CD4-positive, alpha-beta T cell (primary cell): ENCODE measurements at regions not wholly inside any gene's neighbourhood (a gene's known extent, or its start where the extent isn't known, plus 50 kb on each side); places are given as distances from the start of the nearest gene placed in this dataset.

Source experiments
- ATAC-seq: fragments of 200-7000 bp; cut with Tn5 transposase; one replicate; pipeline ENCODE4 v1.10.0; 2022; ENCODE audit warnings: mild to moderate bottlenecking; ENCODE audit not compliant: poor library complexity
- CTCF ChIA-PET: fragments of 350-600 bp; sonication (Branson Sonifier 250); formaldehyde crosslinking; loops from one replicate; lab custom pipeline; 2021; ENCODE audit warnings: antibody characterized with exemption, inconsistent platforms; lab: Charles Lee
- POLR2A ChIA-PET: fragments of 350-600 bp; sonication (Branson Sonifier 250); formaldehyde crosslinking; loops from one replicate; lab custom pipeline; 2021; ENCODE audit warnings: antibody characterized with exemption, inconsistent platforms; lab: Charles Lee
- DNase-seq, 14 experiments: peaks; one replicate each; pipeline ENCODE4 v3.0.0-alpha.2; 2013 to 2020; ENCODE audit warnings: mixed read lengths in 2 of 14
- H3K27ac ChIP-seq, 2 donors: one replicate each; pipeline versions ENCODE4 v1.5.1 to v1.7.0; 2013; ENCODE audit warnings: low read length in 2 of 2, low read depth in 1 of 2, mild to moderate bottlenecking in 1 of 2
- H3K27me3 ChIP-seq, 2 experiments: 1 replicate in 1 of 2; 2 replicates in 1 of 2; pipeline versions ENCODE4 v1.6.1 to v1.7.0; 2013; ENCODE audit warnings: low read length in 2 of 2, control low read depth in 1 of 2, mild to moderate bottlenecking in 1 of 2, moderate library complexity in 1 of 2; ENCODE audit not compliant: insufficient read depth in 2 of 2, control insufficient read depth in 1 of 2
- H3K36me3 ChIP-seq: one replicate; pipeline ENCODE4 v1.6.1; 2013; ENCODE audit warnings: low read length, control low read depth; ENCODE audit not compliant: insufficient read depth
- H3K4me1 ChIP-seq: one replicate; pipeline ENCODE4 v1.6.1; 2013; ENCODE audit warnings: low read length, control low read depth; ENCODE audit not compliant: insufficient read depth
- H3K4me3 ChIP-seq: one replicate; pipeline ENCODE4 v1.5.1; 2013; ENCODE audit warnings: mild to moderate bottlenecking, low read length, moderate library complexity
- H3K9me3 ChIP-seq, 2 experiments: 1 replicate in 1 of 2; 2 replicates in 1 of 2; pipeline versions ENCODE4 v1.6.1 to v1.7.0; 2013; ENCODE audit warnings: low read length in 2 of 2, mild to moderate bottlenecking in 2 of 2, control low read depth in 1 of 2, moderate library complexity in 1 of 2; ENCODE audit not compliant: control insufficient read depth in 1 of 2, insufficient read depth in 1 of 2
- H3K27ac Mint-ChIP-seq: one replicate; pipeline ENCODE4 v1.8.0; 2020; ENCODE audit warnings: mixed read lengths
- H3K27me3 Mint-ChIP-seq: one replicate; pipeline ENCODE4 v1.8.0; 2021; ENCODE audit warnings: mixed read lengths
- H3K36me3 Mint-ChIP-seq: one replicate; pipeline ENCODE4 v1.8.0; 2021; ENCODE audit warnings: low read depth, mixed read lengths
- H3K4me1 Mint-ChIP-seq: one replicate; pipeline ENCODE4 v1.8.0; 2021; ENCODE audit warnings: low read depth, mixed read lengths
- H3K4me3 Mint-ChIP-seq: one replicate; pipeline ENCODE4 v1.8.0; 2020; ENCODE audit warnings: mild to moderate bottlenecking, mixed read lengths
- H3K9me3 Mint-ChIP-seq: one replicate; pipeline ENCODE4 v1.8.0; 2020; ENCODE audit warnings: mixed read lengths
- CTCF ChIP-seq: fragments of 200-600 bp; IDR thresholded peaks from one replicate; pipeline ENCODE4 v1.8.0; 2022; ENCODE audit warnings: antibody characterized with exemption, mild to moderate bottlenecking
- intact Hi-C, 2 experiments: fragments of 100-400 bp; cut with DNase I in 1 of 2; cut with micrococcal nuclease in 1 of 2; formaldehyde crosslinking; loops; one replicate each; pipeline versions ENCODE4 v1.15.1 to v1.9.0; 2023 to 2025; cut with DNase I, micrococcal nuclease

- Mint-ChIP-seq H3K27me3 (peaks cover 15% of the 10 kb centered on the region), H3K9me3 (no peaks in the 10 kb centered on the region), H3K4me3 (no peak overlapping the region), H3K27ac (no peak overlapping the region), H3K36me3 (no peaks in the 10 kb centered on the region), H3K4me1 (no peaks in the 10 kb centered on the region)
- TF ChIP-seq CTCF, result no peak
- no peak for DNase-seq
- ATAC-seq, result no peak
- no peaks in the 10 kb centered on the region for H3K27me3 ChIP-seq
- H3K36me3 ChIP-seq, result no peaks in the 10 kb centered on the region
- no peak overlapping the region for H3K4me3 ChIP-seq
- POLR2A ChIA-PET, result no interaction called here
- no peak overlapping the region for H3K27ac ChIP-seq
- H3K4me1 ChIP-seq, result no peaks in the 10 kb centered on the region
- CTCF ChIA-PET, result no interaction called here
- no peaks in the 10 kb centered on the region for H3K9me3 ChIP-seq
- intact Hi-C loops, result no loop called here
Observed at GRCh38 chr17:79457376-79457775, 153.5 kb downstream of the RBFOX3 start.

- Histone ChIP-seq H3K36me3 (no peaks in the 10 kb centered on the region), H3K9me3 (no peaks in the 10 kb centered on the region), H3K27me3 (no peaks in the 10 kb centered on the region), H3K4me3 (no peak overlapping the region), H3K27ac (no peak overlapping the region), H3K4me1 (no peaks in the 10 kb centered on the region)
- POLR2A ChIA-PET, result no interaction called here
- H3K27ac Mint-ChIP-seq, result no peak overlapping the region
- TF ChIP-seq CTCF, result no peak
- H3K9me3 Mint-ChIP-seq, result no peaks in the 10 kb centered on the region
- DNase-seq (no peak), ATAC-seq (no peak)
- H3K27me3 Mint-ChIP-seq, result peaks cover 19% of the 10 kb centered on the region
- no peaks in the 10 kb centered on the region for H3K36me3 Mint-ChIP-seq
- H3K4me3 Mint-ChIP-seq, result no peak overlapping the region
- intact Hi-C loops, result no loop called here
- H3K4me1 Mint-ChIP-seq, result no peaks in the 10 kb centered on the region
- CTCF ChIA-PET, result no interaction called here
Observed at GRCh38 chr17:79455636-79456035, 155.2 kb downstream of the RBFOX3 start.

- Mint-ChIP-seq H3K27ac (no peak overlapping the region), H3K27me3 (peaks cover 15% of the 10 kb centered on the region), H3K36me3 (no peaks in the 10 kb centered on the region), H3K4me3 (no peak overlapping the region), H3K9me3 (no peaks in the 10 kb centered on the region), H3K4me1 (no peaks in the 10 kb centered on the region)
- Histone ChIP-seq H3K36me3 (no peaks in the 10 kb centered on the region), H3K27ac (no peak overlapping the region), H3K9me3 (no peaks in the 10 kb centered on the region), H3K4me1 (no peaks in the 10 kb centered on the region), H3K4me3 (no peak overlapping the region), H3K27me3 (no peaks in the 10 kb centered on the region)
- TF ChIP-seq CTCF, result no peak
- DNase-seq, result no peak
- no peak for ATAC-seq
- ChIA-PET CTCF (no interaction called here), POLR2A (no interaction called here)
- intact Hi-C loops, result no loop called here
Observed at GRCh38 chr17:79454826-79455225, 156.0 kb downstream of the RBFOX3 start.
